ENCODE measurements at regions not wholly inside any gene's neighbourhood (a gene's known extent, or its start where the extent isn't known, plus 50 kb on each side); places are given as distances from the start of the nearest gene placed in this dataset.

DNA sequence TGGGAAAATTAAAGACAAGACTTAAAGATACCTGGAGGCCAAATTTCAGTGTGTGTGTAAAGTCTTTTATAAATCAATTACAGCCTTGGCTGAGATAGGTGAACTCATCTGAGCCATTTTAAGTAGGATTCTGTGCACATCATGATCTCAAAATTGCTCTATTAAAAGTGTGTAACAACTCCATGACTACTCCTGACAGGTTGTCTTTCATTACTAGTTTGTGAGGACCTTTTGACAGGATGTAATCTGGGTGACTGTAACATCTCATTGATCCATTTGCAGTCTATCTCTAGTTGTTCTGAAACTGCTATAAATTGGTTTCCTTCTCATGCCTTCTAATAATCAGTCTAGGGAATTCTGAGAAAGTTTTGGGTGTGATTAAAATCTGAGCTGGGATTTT, 753.3 kb downstream of the SLITRK5 start:
- no peak overlapping the region for H3K4me3 ChIP-seq
- intact Hi-C loops (cut with DNase I) = no loop called here

DNA sequence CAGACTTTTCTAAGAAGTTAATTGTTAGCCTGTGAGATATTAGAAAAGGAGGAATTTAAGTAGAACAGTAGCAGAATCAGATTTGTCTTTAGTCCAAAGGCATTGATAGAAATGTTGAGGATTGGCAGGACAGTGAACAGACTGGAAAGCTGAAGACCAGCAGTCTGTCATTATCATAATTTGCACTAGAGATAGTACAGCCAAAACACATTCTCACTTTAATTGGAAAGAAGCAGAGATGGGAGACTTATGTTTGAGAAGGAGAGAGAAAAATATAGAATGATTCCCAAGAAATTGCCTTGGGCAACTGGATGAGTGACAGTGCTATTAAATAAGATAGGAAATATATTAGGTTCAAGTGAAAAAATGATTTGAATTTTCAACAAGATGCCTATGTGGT, 755.5 kb downstream of the SLITRK5 start:
- Histone ChIP-seq H3K36me3 (no peaks in the 10 kb centered on the region), H3K27me3 (no peaks in the 10 kb centered on the region), H3K4me3 (no peak overlapping the region), H3K4me1 (no peaks in the 10 kb centered on the region), H3K9me3 (no peaks in the 10 kb centered on the region), H3K27ac (no peak overlapping the region)
- no peak for DNase-seq (ENCODE audit: low spot score in 2 of 2)
- intact Hi-C loops (cut with DNase I) = no loop called here
- TF ChIP-seq, protein P1, sequence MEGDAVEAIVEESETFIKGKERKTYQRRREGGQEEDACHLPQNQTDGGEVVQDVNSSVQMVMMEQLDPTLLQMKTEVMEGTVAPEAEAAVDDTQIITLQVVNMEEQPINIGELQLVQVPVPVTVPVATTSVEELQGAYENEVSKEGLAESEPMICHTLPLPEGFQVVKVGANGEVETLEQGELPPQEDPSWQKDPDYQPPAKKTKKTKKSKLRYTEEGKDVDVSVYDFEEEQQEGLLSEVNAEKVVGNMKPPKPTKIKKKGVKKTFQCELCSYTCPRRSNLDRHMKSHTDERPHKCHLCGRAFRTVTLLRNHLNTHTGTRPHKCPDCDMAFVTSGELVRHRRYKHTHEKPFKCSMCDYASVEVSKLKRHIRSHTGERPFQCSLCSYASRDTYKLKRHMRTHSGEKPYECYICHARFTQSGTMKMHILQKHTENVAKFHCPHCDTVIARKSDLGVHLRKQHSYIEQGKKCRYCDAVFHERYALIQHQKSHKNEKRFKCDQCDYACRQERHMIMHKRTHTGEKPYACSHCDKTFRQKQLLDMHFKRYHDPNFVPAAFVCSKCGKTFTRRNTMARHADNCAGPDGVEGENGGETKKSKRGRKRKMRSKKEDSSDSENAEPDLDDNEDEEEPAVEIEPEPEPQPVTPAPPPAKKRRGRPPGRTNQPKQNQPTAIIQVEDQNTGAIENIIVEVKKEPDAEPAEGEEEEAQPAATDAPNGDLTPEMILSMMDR (IDR thresholded peaks at IDR 0.05) = no peak

More for the DNA sequence above, 753.3 kb downstream of the SLITRK5 start:
- Histone ChIP-seq H3K9me3 (no peaks in the 10 kb centered on the region), H3K4me1 (no peaks in the 10 kb centered on the region), H3K27ac (no peak overlapping the region), H3K27me3 (no peaks in the 10 kb centered on the region), H3K36me3 (no peaks in the 10 kb centered on the region)
- TF ChIP-seq, protein P1 (IDR thresholded peaks at IDR 0.05) = no peak
- no peak for DNase-seq (ENCODE audit: low spot score in 2 of 2)

DNA sequence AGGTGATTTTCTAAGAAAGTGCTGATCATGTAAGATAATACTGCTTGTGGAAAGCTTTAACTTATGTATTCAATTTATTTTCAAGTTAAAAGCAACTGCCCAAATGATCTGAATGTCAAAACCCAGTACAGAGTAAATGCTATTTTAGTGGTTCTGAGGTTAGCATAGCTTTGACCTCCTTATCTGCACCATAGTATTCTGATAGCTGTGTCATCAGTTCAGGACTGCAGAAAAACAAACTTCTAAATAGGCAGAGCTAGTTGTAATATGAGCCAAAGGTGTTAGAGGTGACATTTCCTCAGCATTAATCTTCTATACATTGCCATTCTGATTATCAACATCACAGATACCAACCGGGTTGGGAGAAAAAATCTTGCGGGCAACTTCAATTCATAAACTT, 758.7 kb downstream of the SLITRK5 start:
- TF ChIP-seq, protein P1 (IDR thresholded peaks at IDR 0.05) = no peak
- Histone ChIP-seq H3K27ac (no peak overlapping the region), H3K9me3 (peaks cover 0 to under 1% of the 10 kb centered on the region in 2 donors), H3K27me3 (no peaks in the 10 kb centered on the region), H3K4me3 (no peak overlapping the region), H3K36me3 (no peaks in the 10 kb centered on the region), H3K4me1 (no peaks in the 10 kb centered on the region)
- intact Hi-C loops (cut with DNase I) = no loop called here
- DNase-seq (ENCODE audit: low spot score in 2 of 2) = no peak

DNA sequence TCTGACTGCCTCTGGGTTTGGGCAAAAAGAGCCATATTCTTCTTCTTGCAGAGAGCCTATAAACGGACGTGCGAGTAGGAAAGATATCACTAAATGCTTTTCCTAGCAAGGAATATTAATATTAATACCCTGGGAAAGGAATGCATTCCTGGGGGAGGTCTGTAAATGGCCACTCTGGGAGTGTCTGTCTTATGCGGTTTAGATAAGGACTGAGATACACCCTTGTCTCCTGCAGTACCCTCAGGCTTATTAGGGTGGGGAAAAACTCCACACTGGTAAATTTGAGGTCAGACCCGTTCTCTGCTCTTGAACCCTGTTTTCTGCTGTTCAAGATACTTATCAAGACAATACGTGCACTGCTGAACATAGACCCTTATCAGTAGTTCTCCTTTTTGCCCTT, 763.8 kb downstream of the SLITRK5 start:
- Histone ChIP-seq H3K9me3 (peaks cover 0 to 2% of the 10 kb centered on the region in 2 donors), H3K4me1 (no peaks in the 10 kb centered on the region), H3K4me3 (no peak overlapping the region), H3K27me3 (no peaks in the 10 kb centered on the region), H3K27ac (no peak overlapping the region), H3K36me3 (no peaks in the 10 kb centered on the region)
- intact Hi-C loops (cut with DNase I) = no loop called here
- TF ChIP-seq, protein P1 (IDR thresholded peaks at IDR 0.05) = no peak
- no peak for DNase-seq (ENCODE audit: low spot score in 2 of 2)

DNA sequence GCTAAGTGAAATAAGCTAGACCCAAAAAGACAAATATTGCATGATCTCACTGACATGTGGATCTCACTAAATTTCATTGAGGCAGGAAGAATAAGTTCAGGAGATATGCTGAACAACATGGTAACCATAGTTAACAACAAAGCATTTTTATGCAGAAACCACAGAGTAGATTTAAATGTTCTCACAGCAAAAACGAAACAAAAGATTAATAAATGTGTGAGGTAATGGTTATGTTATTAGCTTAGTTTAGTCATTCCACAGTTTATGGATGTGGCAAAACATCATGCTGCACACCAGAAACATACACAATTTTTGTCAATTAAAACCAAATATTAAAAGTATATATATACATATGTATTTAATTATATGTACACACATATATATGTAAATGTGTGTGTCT, 765.8 kb downstream of the SLITRK5 start:
- Histone ChIP-seq H3K27ac (no peak overlapping the region), H3K4me3 (no peak overlapping the region), H3K27me3 (no peaks in the 10 kb centered on the region), H3K4me1 (no peaks in the 10 kb centered on the region), H3K9me3 (peaks cover 0 to 2% of the 10 kb centered on the region in 2 donors), H3K36me3 (no peaks in the 10 kb centered on the region)
- intact Hi-C loops (cut with DNase I) = no loop called here
- TF ChIP-seq, protein P1 (IDR thresholded peaks at IDR 0.05) = no peak
- DNase-seq (ENCODE audit: low spot score in 2 of 2) = no peak

DNA sequence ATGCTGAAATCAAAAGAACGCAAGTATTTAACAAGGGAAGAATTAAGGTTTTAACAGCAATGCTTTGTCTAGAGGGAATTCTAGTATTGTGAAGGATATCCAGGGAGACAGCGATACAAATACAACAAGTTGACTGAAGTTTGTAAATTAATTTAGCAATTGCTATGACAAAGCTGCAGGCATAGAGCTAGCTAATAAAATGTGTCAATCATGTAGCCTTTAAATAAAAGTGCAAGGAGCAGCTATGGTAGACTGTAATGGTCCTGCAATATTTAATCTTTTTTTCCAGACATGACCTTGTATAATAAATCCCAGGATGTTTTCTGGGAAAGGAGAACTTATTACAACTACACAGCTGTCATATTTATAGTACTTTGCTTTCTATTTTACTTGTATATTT, 779.3 kb downstream of the SLITRK5 start:
- no peak for DNase-seq (ENCODE audit: low spot score in 2 of 2)
- intact Hi-C loops (cut with DNase I) = no loop called here

More for the DNA sequence above, 779.3 kb downstream of the SLITRK5 start:
- Histone ChIP-seq H3K27me3 (no peaks in the 10 kb centered on the region), H3K4me3 (no peak overlapping the region), H3K36me3 (no peaks in the 10 kb centered on the region), H3K9me3 (no peaks in the 10 kb centered on the region), H3K27ac (no peak overlapping the region), H3K4me1 (no peaks in the 10 kb centered on the region)
- TF ChIP-seq, protein P1 (IDR thresholded peaks at IDR 0.05) = no peak
